A673 (cell line): ENCODE measurements at regions not wholly inside any gene's neighbourhood (a gene's known extent, or its start where the extent isn't known, plus 50 kb on each side); places are given as distances from the start of the nearest gene placed in this dataset.

ENCODE experiments used
- BruUV-seq: library from RNA; stranded (reverse); fragments of 400-500 nt; replicated peaks from 2 replicates; lab custom pipeline; 2021; lab: Mats Ljungman, UMichigan
- CTCF ChIA-PET: fragments of 300-600 bp; sonication (Branson Sonifier 250); formaldehyde crosslinking; loops from one replicate; lab custom pipeline; 2022; ENCODE audit warnings: antibody characterized with exemption; lab: Charles Lee
- POLR2A ChIA-PET: fragments of 300-600 bp; sonication (Branson Sonifier 250); formaldehyde crosslinking; loops from one replicate; lab custom pipeline; 2022; ENCODE audit warnings: antibody characterized with exemption; ENCODE audit not compliant: low non-redundant PET; lab: Charles Lee
- DNase-seq: peaks from one replicate; pipeline ENCODE4 v3.0.0-alpha.2; 2015; ENCODE audit warnings: low spot score
- H3K27ac ChIP-seq: fragments of 200-600 bp; sonication (generic); 2 replicates; pipeline ENCODE4 v1.5.1; 2016; ENCODE audit warnings: mixed run types, low read depth, mild to moderate bottlenecking, mixed read lengths, antibody characterized with exemption, low read length; ENCODE audit not compliant: poor library complexity, severe bottlenecking
- H3K27me3 ChIP-seq: fragments of 200-600 bp; sonication (generic); replicated peaks from 2 replicates; pipeline ENCODE4 v1.6.1; 2017; ENCODE audit warnings: mixed run types, low read depth, mild to moderate bottlenecking, mixed read lengths, antibody characterized with exemption, low read length; ENCODE audit not compliant: insufficient read depth, poor library complexity
- H3K36me3 ChIP-seq: fragments of 200-600 bp; sonication (generic); 2 replicates; pipeline ENCODE4 v1.6.1; 2016; ENCODE audit warnings: mixed run types, mild to moderate bottlenecking, mixed read lengths, antibody characterized with exemption, low read length; ENCODE audit not compliant: insufficient read depth, poor library complexity, severe bottlenecking
- H3K4me1 ChIP-seq: fragments of 200-600 bp; sonication (generic); 2 replicates; pipeline ENCODE4 v1.6.1; 2017; ENCODE audit warnings: mixed run types, mild to moderate bottlenecking, mixed read lengths, antibody characterized with exemption, low read length; ENCODE audit not compliant: insufficient read depth, poor library complexity, severe bottlenecking
- H3K4me3 ChIP-seq: fragments of 200-600 bp; sonication (generic); 2 replicates; pipeline ENCODE4 v1.5.1; 2016; ENCODE audit warnings: low read depth, mixed run types, mild to moderate bottlenecking, mixed read lengths, low read length; ENCODE audit not compliant: poor library complexity, severe bottlenecking
- H3K9me3 ChIP-seq: fragments of 200-600 bp; sonication (generic); 2 replicates; pipeline ENCODE4 v1.6.1; 2016; ENCODE audit warnings: mixed run types, low read depth, mild to moderate bottlenecking, mixed read lengths, antibody characterized with exemption, low read length; ENCODE audit not compliant: poor library complexity, severe bottlenecking
- EZH2 ChIP-seq: fragments of 200-600 bp; sonication (generic); IDR thresholded peaks from 2 replicates; pipeline ENCODE4 v1.6.1; 2017; ENCODE audit warnings: borderline replicate concordance, low read depth, mild to moderate bottlenecking, mixed read lengths, antibody characterized with exemption, low read length; ENCODE audit not compliant: poor library complexity, severe bottlenecking
- intact Hi-C: fragments of 100-400 bp; cut with micrococcal nuclease; formaldehyde crosslinking; loops from one replicate; pipeline ENCODE4 v1.10.0; 2022; ENCODE audit not compliant: unreplicated experiment
- TF ChIP-seq, protein P1 (sequence below): fragments of 300-800, 200-600 bp; sonication (generic); conservative IDR thresholded peaks from 2 replicates; pipeline ENCODE4 v1.5.1; 2017; ENCODE audit warnings: low read depth, mild to moderate bottlenecking, antibody characterized with exemption, low read length, moderate library complexity, mixed read lengths

- no peaks in the 10 kb centered on the region for H3K36me3 ChIP-seq
- no peaks in the 10 kb centered on the region for H3K9me3 ChIP-seq
- DNase-seq: no peak
- H3K27ac ChIP-seq: no peak overlapping the region
- intact Hi-C loops: no loop called here
- TF ChIP-seq EZH2: no peak
- TF ChIP-seq, protein P1, sequence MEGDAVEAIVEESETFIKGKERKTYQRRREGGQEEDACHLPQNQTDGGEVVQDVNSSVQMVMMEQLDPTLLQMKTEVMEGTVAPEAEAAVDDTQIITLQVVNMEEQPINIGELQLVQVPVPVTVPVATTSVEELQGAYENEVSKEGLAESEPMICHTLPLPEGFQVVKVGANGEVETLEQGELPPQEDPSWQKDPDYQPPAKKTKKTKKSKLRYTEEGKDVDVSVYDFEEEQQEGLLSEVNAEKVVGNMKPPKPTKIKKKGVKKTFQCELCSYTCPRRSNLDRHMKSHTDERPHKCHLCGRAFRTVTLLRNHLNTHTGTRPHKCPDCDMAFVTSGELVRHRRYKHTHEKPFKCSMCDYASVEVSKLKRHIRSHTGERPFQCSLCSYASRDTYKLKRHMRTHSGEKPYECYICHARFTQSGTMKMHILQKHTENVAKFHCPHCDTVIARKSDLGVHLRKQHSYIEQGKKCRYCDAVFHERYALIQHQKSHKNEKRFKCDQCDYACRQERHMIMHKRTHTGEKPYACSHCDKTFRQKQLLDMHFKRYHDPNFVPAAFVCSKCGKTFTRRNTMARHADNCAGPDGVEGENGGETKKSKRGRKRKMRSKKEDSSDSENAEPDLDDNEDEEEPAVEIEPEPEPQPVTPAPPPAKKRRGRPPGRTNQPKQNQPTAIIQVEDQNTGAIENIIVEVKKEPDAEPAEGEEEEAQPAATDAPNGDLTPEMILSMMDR: no peak
- no peak overlapping the region for H3K4me3 ChIP-seq
- no peaks in the 10 kb centered on the region for H3K27me3 ChIP-seq
- BruUV-seq: no TSS peak
- ChIA-PET CTCF (no interaction called here), POLR2A (no interaction called here)
- no peaks in the 10 kb centered on the region for H3K4me1 ChIP-seq
Measured at GRCh38 chrX:26848511-26848910, 614.6 kb downstream of the PPP4R3C start.

DNA sequence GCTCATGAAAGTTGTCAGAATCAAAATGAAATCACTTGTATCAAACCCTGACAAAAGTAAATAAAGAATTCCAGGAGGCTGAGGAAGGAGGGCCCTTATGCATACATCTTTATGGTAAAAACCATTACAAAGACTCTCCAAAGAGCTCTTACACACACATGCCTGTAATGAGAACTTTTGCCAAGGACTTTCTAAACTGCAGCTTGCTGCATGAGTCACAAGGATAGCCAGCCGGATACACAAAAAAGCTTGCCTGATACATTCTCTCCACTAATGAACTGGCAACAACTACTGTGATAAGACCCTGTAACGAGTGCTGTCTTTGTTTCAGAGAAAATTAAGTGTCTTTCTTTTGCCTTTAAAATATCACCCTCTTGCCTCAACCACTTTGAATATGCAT, 618.1 kb downstream of the PPP4R3C start:
- no TSS peak for BruUV-seq
- H3K4me1 ChIP-seq: no peaks in the 10 kb centered on the region
- TF ChIP-seq EZH2: no peak
- TF ChIP-seq, protein P1: no peak
- ChIA-PET POLR2A (no interaction called here), CTCF (no interaction called here)
- no peaks in the 10 kb centered on the region for H3K36me3 ChIP-seq
- H3K4me3 ChIP-seq: no peak overlapping the region
- intact Hi-C loops: no loop called here
- no peaks in the 10 kb centered on the region for H3K27me3 ChIP-seq
- H3K27ac ChIP-seq: no peak overlapping the region
- H3K9me3 ChIP-seq: peaks cover 3% of the 10 kb centered on the region
- no peak for DNase-seq

GRCh38 chrX:26822448-26822847, 606.5 kb downstream of the MAGEB5 start:
- ChIA-PET CTCF (no interaction called here), POLR2A (no interaction called here)
- BruUV-seq: no TSS peak
- no peaks in the 10 kb centered on the region for H3K4me1 ChIP-seq
- TF ChIP-seq EZH2: no peak
- TF ChIP-seq, protein P1: no peak
- H3K36me3 ChIP-seq: no peaks in the 10 kb centered on the region
- no peak overlapping the region for H3K27ac ChIP-seq
- intact Hi-C loops: no loop called here
- H3K9me3 ChIP-seq: no peaks in the 10 kb centered on the region
- no peak for DNase-seq
- no peaks in the 10 kb centered on the region for H3K27me3 ChIP-seq
- H3K4me3 ChIP-seq: no peak overlapping the region
